Breast epithelium (tissue), 4 donors: ENCODE measurements at regions not wholly inside any gene's neighbourhood (a gene's known extent, or its start where the extent isn't known, plus 50 kb on each side); places are given as distances from the start of the nearest gene placed in this dataset.

Experiments
- DNase-seq, 2 donors: peaks; one replicate each; pipeline ENCODE4 v3.0.0-alpha.2; 2019; ENCODE audit warnings: low spot score in 2 of 2
- H3K27ac ChIP-seq, 2 donors: fragments of 200-600 bp; sonication (generic) in 1 of 2; one replicate each; pipeline ENCODE4 v1.5.1; 2016 to 2019; ENCODE audit warnings: mild to moderate bottlenecking in 1 of 2
- H3K27me3 ChIP-seq, 2 donors: fragments of 200-600 bp; sonication (generic) in 1 of 2; one replicate each; pipeline versions ENCODE4 v1.5.1 to v1.6.0; 2017 to 2019; ENCODE audit warnings: control low read depth in 1 of 2, mild to moderate bottlenecking in 1 of 2
- H3K36me3 ChIP-seq: fragments of 200-600 bp; one replicate; pipeline ENCODE4 v1.5.1; 2019
- H3K4me1 ChIP-seq, 2 donors: fragments of 200-600 bp; sonication (generic); one replicate each; pipeline ENCODE4 v1.5.1; 2016 to 2019; ENCODE audit warnings: control low read depth in 1 of 2
- H3K4me3 ChIP-seq, 3 donors: fragments of 200-600 bp; sonication (generic); 1 replicate in 2 of 3; 2 replicates in 1 of 3; pipeline ENCODE4 v1.5.1; 2016 to 2019; ENCODE audit warnings: mild to moderate bottlenecking in 3 of 3, moderate library complexity in 2 of 3
- H3K9me3 ChIP-seq, 2 donors: fragments of 200-600 bp; sonication (generic) in 1 of 2; one replicate each; pipeline ENCODE4 v1.5.1; 2016 to 2019; ENCODE audit warnings: control low read depth in 1 of 2
- CTCF ChIP-seq, 3 donors: fragments of 450-650 bp; IDR thresholded peaks; one replicate each; pipeline ENCODE4 v1.5.1; 2016 to 2017; ENCODE audit warnings: antibody characterized with exemption in 3 of 3, mild to moderate bottlenecking in 3 of 3, moderate library complexity in 3 of 3
- POLR2A ChIP-seq: fragments of 450-650 bp; IDR thresholded peaks from one replicate; pipeline ENCODE4 v1.6.1; 2016; ENCODE audit warnings: antibody characterized with exemption, mild to moderate bottlenecking, moderate library complexity
- POLR2AphosphoS5 ChIP-seq, 3 donors: sonication (generic); formaldehyde crosslinking; IDR thresholded peaks; one replicate each; pipeline ENCODE4 v1.6.1; 2017; ENCODE audit warnings: antibody characterized with exemption in 3 of 3
- intact Hi-C: fragments of 100-400 bp; cut with DNase I; formaldehyde crosslinking; loops from one replicate; pipeline ENCODE4 v1.15.1; 2023; ENCODE audit warnings: low total_unique reads

- H3K27ac ChIP-seq = no peak overlapping the region
- intact Hi-C loops = no loop called here
- TF ChIP-seq CTCF (IDR thresholded peaks at IDR 0.05) = no peak
- no peak for TF ChIP-seq POLR2AphosphoS5 (IDR thresholded peaks at IDR 0.05)
- TF ChIP-seq POLR2A = no peak
These were observed 254.0 kb downstream of the RPS24 start for GRCh38 chr10:78287618-78288017.

GRCh38 chr10:78288663-78289062 lies 255.0 kb downstream of the RPS24 start:
- Histone ChIP-seq H3K9me3 (no peaks in the 10 kb centered on the region), H3K4me1 (no peaks in the 10 kb centered on the region), H3K36me3 (no peaks in the 10 kb centered on the region), H3K4me3 (no peak overlapping the region), H3K27ac (no peak overlapping the region), H3K27me3 (no peaks in the 10 kb centered on the region)
- intact Hi-C loops = no loop called here
- TF ChIP-seq POLR2A (no peak), POLR2AphosphoS5 (IDR thresholded peaks at IDR 0.05) (no peak), CTCF (IDR thresholded peaks at IDR 0.05) (no peak)
- no peak for DNase-seq

More at GRCh38 chr10:78287618-78288017, 254.0 kb downstream of the RPS24 start:
- H3K36me3 ChIP-seq = no peaks in the 10 kb centered on the region
- H3K27me3 ChIP-seq = no peaks in the 10 kb centered on the region
- no peak overlapping the region for H3K4me3 ChIP-seq
- no peaks in the 10 kb centered on the region for H3K4me1 ChIP-seq
- no peak for DNase-seq
- no peaks in the 10 kb centered on the region for H3K9me3 ChIP-seq

- Histone ChIP-seq H3K27ac (no peak overlapping the region), H3K4me1 (no peaks in the 10 kb centered on the region), H3K36me3 (no peaks in the 10 kb centered on the region), H3K27me3 (no peaks in the 10 kb centered on the region), H3K9me3 (no peaks in the 10 kb centered on the region), H3K4me3 (no peak overlapping the region)
- intact Hi-C loops = no loop called here
- no peak for DNase-seq
- TF ChIP-seq POLR2A (no peak), POLR2AphosphoS5 (IDR thresholded peaks at IDR 0.05) (no peak), CTCF (IDR thresholded peaks at IDR 0.05) (no peak)
These were observed 256.6 kb downstream of the RPS24 start for GRCh38 chr10:78290131-78290750.

- no peak overlapping the region for H3K27ac ChIP-seq
- no peak for DNase-seq
- no peak overlapping the region for H3K4me3 ChIP-seq
- no peaks in the 10 kb centered on the region for H3K4me1 ChIP-seq
- H3K9me3 ChIP-seq = no peaks in the 10 kb centered on the region
- H3K27me3 ChIP-seq = no peaks in the 10 kb centered on the region
- intact Hi-C loops = no loop called here
- no peaks in the 10 kb centered on the region for H3K36me3 ChIP-seq
- no peak for TF ChIP-seq CTCF (IDR thresholded peaks at IDR 0.05)
- TF ChIP-seq POLR2AphosphoS5 (IDR thresholded peaks at IDR 0.05) = no peak
- no peak for TF ChIP-seq POLR2A
These were observed 258.1 kb downstream of the RPS24 start for GRCh38 chr10:78291722-78292121.

GRCh38 chr10:78292250-78292981 lies 258.8 kb downstream of the RPS24 start:
- intact Hi-C loops = no loop called here
- no peak for TF ChIP-seq POLR2AphosphoS5 (IDR thresholded peaks at IDR 0.05)
- no peak for TF ChIP-seq CTCF (IDR thresholded peaks at IDR 0.05)
- no peak for TF ChIP-seq POLR2A
- Histone ChIP-seq H3K4me1 (no peaks in the 10 kb centered on the region), H3K36me3 (no peaks in the 10 kb centered on the region), H3K4me3 (no peak overlapping the region), H3K27ac (no peak overlapping the region), H3K27me3 (no peaks in the 10 kb centered on the region), H3K9me3 (no peaks in the 10 kb centered on the region)
- DNase-seq = no peak
